ENCODE measurements at regions not wholly inside any gene's neighbourhood (a gene's known extent, or its start where the extent isn't known, plus 50 kb on each side); places are given as distances from the start of the nearest gene placed in this dataset.

- TF ChIP-seq NFIC (IDR thresholded peaks at IDR 0.05) (no peak), MAX (IDR thresholded peaks at IDR 0.05) (no peak), EP300 (IDR thresholded peaks at IDR 0.05; ENCODE audit: borderline replicate concordance) (no peak), REST (IDR thresholded peaks at IDR 0.05; ENCODE audit: low read depth) (no peak), ZBTB7A (IDR thresholded peaks at IDR 0.05; ENCODE audit: low read depth) (no peak), FOXM1 (IDR thresholded peaks at IDR 0.05; ENCODE audit: borderline replicate concordance, low read depth) (no peak), EGR1 (IDR thresholded peaks at IDR 0.05) (no peak), YY1 (IDR thresholded peaks at IDR 0.05; ENCODE audit: low read depth) (no peak), RAD21 (IDR thresholded peaks at IDR 0.05; ENCODE audit: low read depth) (no peak), TAF1 (IDR thresholded peaks at IDR 0.05; ENCODE audit: low read depth) (no peak)
Observed at GRCh38 chr5:135643881-135644766, 65.3 kb upstream of the CXCL14 start.

Measured in Ishikawa (cell line).